ENCODE measurements at regions not wholly inside any gene's neighbourhood (a gene's known extent, or its start where the extent isn't known, plus 50 kb on each side); places are given as distances from the start of the nearest gene placed in this dataset.

DNA sequence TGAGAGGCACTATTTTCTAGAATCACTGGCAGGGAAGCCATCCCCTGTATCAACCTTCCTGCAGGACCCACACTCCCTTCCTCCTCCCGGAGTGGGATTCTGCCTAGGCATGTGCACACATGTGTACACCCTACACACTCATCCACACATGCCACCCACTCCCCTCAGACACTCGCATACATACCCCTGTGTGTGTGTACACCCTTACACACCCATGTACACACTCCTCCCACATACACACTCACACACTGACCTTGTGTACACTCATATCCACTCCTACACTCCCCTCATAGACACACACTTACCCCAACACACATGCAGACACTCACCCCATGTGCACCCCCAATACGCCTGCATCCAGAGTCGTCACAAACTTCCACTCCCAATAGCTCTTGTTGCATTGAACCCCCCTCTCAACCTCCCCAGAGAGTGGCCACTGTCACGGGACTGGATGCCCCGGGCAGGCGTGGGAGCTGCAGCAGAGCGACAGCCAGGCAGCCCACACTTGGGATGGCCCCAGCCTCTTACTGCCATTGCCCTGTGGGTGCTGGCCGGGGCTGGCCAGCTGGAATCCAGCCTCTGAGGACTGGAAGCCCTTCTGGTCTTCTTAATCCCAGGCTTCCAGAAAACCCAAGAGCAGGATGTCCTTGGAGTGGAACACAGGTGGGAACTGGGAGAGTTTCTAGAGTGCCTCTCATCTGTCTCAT is 251.0 kb downstream of the LOXHD1 start:
- no peak overlapping the region for H3K4me3 ChIP-seq
- in situ Hi-C loops (cut with MboI) (no loop called here), intact Hi-C loops (cut with micrococcal nuclease) (loop anchor here (10.0 kb wide), 1 partner anchor 49 kb away; no protein-coding TSS in a partner anchor)
- ChIA-PET CTCF (ENCODE audit: low intra/inter-chr PET ratio) (no interaction called here), POLR2A (interaction anchor here (0.6 to 1.7 kb wide), 2 partner anchors 10 to 20 kb away, joined by 3 to 6 read pairs; no protein-coding TSS in a partner anchor)
- H3K4me2 ChIP-seq (ENCODE audit: insufficient read depth, low read length) = no peak overlapping the region
- no peaks in the 10 kb centered on the region for H3K9me3 ChIP-seq (replicated peaks; ENCODE audit: control insufficient read depth, insufficient read depth, low read depth, low read length)
- H3K9me1 ChIP-seq (ENCODE audit: control insufficient read depth, insufficient read depth, low read length) = no peaks in the 10 kb centered on the region
- H3K36me3 ChIP-seq (ENCODE audit: control insufficient read depth, insufficient read depth, low read length) = no peaks in the 10 kb centered on the region
- H3K9ac ChIP-seq (ENCODE audit: insufficient read depth in 1 of 2, low read depth in 2 of 2, low read length in 2 of 2) = no peak overlapping the region
- H3K27me3 ChIP-seq (ENCODE audit: control insufficient read depth in 2 of 2, insufficient read depth in 2 of 2, low read length in 2 of 2) = peaks cover 0 to 32% of the 10 kb centered on the region in 2 experiments; a peak in 2 of 5 replicates
- H3K4me1 ChIP-seq (replicated peaks in 1 of 2; ENCODE audit: control insufficient read depth in 2 of 2, insufficient read depth in 2 of 2, low read length in 2 of 2) = peaks cover 0 to 11% of the 10 kb centered on the region in 2 experiments; a peak in 2 of 5 replicates
- H3K27ac ChIP-seq (ENCODE audit: extremely low read depth, low read depth, low read length) = no peak overlapping the region
- ATAC-seq = no peak
- no peaks in the 10 kb centered on the region for H3K79me2 ChIP-seq (ENCODE audit: control insufficient read depth, insufficient read depth, low read length)
- no TSS peak for BruUV-seq (replicated peaks)
- FAIRE-seq = no peak
- no peaks in the 10 kb centered on the region for H4K20me1 ChIP-seq (replicated peaks; ENCODE audit: control insufficient read depth, insufficient read depth, low read length)
- H2AFZ ChIP-seq (ENCODE audit: low read depth, low read length) = no peak overlapping the region
- WGBS (ENCODE audit: insufficient coverage, low coverage, missing lambda C conversion rate) = 0% methylated on average over 4 of the region's 9 CpGs
- DNase-seq (ENCODE audit: extremely low read depth in 1 of 4, low spot score in 3 of 4) = no peak
- TF ChIP-seq ZNF583 (CRISPR knock-in tag; IDR thresholded peaks at IDR 0.05) (no peak), ZNF551 (CRISPR knock-in tag; IDR thresholded peaks at IDR 0.05) (no peak), ZNF444 (CRISPR knock-in tag; IDR thresholded peaks at IDR 0.05) (no peak), CCNT2 (IDR thresholded peaks at IDR 0.05; ENCODE audit: borderline replicate concordance, extremely low read depth, insufficient read length, low read depth, low read length) (no peak)
- TF ChIP-seq, protein P1, sequence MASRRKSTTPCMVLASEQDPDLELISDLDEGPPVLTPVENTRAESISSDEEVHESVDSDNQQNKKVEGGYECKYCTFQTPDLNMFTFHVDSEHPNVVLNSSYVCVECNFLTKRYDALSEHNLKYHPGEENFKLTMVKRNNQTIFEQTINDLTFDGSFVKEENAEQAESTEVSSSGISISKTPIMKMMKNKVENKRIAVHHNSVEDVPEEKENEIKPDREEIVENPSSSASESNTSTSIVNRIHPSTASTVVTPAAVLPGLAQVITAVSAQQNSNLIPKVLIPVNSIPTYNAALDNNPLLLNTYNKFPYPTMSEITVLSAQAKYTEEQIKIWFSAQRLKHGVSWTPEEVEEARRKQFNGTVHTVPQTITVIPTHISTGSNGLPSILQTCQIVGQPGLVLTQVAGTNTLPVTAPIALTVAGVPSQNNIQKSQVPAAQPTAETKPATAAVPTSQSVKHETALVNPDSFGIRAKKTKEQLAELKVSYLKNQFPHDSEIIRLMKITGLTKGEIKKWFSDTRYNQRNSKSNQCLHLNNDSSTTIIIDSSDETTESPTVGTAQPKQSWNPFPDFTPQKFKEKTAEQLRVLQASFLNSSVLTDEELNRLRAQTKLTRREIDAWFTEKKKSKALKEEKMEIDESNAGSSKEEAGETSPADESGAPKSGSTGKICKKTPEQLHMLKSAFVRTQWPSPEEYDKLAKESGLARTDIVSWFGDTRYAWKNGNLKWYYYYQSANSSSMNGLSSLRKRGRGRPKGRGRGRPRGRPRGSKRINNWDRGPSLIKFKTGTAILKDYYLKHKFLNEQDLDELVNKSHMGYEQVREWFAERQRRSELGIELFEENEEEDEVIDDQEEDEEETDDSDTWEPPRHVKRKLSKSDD (conservative IDR thresholded peaks at IDR 0.05; ENCODE audit: low read length) = no peak
- TF ChIP-seq, protein P2, sequence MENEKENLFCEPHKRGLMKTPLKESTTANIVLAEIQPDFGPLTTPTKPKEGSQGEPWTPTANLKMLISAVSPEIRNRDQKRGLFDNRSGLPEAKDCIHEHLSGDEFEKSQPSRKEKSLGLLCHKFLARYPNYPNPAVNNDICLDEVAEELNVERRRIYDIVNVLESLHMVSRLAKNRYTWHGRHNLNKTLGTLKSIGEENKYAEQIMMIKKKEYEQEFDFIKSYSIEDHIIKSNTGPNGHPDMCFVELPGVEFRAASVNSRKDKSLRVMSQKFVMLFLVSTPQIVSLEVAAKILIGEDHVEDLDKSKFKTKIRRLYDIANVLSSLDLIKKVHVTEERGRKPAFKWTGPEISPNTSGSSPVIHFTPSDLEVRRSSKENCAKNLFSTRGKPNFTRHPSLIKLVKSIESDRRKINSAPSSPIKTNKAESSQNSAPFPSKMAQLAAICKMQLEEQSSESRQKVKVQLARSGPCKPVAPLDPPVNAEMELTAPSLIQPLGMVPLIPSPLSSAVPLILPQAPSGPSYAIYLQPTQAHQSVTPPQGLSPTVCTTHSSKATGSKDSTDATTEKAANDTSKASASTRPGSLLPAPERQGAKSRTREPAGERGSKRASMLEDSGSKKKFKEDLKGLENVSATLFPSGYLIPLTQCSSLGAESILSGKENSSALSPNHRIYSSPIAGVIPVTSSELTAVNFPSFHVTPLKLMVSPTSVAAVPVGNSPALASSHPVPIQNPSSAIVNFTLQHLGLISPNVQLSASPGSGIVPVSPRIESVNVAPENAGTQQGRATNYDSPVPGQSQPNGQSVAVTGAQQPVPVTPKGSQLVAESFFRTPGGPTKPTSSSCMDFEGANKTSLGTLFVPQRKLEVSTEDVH (IDR thresholded peaks at IDR 0.05; ENCODE audit: low read depth, partially characterized antibody) = no peak
- TF ChIP-seq, protein P3, sequence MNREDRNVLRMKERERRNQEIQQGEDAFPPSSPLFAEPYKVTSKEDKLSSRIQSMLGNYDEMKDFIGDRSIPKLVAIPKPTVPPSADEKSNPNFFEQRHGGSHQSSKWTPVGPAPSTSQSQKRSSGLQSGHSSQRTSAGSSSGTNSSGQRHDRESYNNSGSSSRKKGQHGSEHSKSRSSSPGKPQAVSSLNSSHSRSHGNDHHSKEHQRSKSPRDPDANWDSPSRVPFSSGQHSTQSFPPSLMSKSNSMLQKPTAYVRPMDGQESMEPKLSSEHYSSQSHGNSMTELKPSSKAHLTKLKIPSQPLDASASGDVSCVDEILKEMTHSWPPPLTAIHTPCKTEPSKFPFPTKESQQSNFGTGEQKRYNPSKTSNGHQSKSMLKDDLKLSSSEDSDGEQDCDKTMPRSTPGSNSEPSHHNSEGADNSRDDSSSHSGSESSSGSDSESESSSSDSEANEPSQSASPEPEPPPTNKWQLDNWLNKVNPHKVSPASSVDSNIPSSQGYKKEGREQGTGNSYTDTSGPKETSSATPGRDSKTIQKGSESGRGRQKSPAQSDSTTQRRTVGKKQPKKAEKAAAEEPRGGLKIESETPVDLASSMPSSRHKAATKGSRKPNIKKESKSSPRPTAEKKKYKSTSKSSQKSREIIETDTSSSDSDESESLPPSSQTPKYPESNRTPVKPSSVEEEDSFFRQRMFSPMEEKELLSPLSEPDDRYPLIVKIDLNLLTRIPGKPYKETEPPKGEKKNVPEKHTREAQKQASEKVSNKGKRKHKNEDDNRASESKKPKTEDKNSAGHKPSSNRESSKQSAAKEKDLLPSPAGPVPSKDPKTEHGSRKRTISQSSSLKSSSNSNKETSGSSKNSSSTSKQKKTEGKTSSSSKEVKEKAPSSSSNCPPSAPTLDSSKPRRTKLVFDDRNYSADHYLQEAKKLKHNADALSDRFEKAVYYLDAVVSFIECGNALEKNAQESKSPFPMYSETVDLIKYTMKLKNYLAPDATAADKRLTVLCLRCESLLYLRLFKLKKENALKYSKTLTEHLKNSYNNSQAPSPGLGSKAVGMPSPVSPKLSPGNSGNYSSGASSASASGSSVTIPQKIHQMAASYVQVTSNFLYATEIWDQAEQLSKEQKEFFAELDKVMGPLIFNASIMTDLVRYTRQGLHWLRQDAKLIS (CRISPR knock-in tag; IDR thresholded peaks at IDR 0.05) = no peak
- TF ChIP-seq, protein P4, sequence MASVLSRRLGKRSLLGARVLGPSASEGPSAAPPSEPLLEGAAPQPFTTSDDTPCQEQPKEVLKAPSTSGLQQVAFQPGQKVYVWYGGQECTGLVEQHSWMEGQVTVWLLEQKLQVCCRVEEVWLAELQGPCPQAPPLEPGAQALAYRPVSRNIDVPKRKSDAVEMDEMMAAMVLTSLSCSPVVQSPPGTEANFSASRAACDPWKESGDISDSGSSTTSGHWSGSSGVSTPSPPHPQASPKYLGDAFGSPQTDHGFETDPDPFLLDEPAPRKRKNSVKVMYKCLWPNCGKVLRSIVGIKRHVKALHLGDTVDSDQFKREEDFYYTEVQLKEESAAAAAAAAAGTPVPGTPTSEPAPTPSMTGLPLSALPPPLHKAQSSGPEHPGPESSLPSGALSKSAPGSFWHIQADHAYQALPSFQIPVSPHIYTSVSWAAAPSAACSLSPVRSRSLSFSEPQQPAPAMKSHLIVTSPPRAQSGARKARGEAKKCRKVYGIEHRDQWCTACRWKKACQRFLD (CRISPR knock-in tag; IDR thresholded peaks at IDR 0.05) = no peak
